Smooth muscle cell (in vitro differentiated cells): ENCODE measurements at regions not wholly inside any gene's neighbourhood (a gene's known extent, or its start where the extent isn't known, plus 50 kb on each side); places are given as distances from the start of the nearest gene placed in this dataset.

ENCODE experiments used
- DNase-seq: peaks from one replicate; lab custom pipeline; 2025; ENCODE audit not compliant: unreplicated experiment; lab: John Stamatoyannopoulos, UW
- H2AFZ ChIP-seq: fragments of 200-600 bp; sonication (generic); 2 replicates; pipeline ENCODE4 v1.6.0; 2016; ENCODE audit warnings: antibody characterized with exemption, low read depth, mild to moderate bottlenecking
- H3F3A ChIP-seq: fragments of 200-600 bp; sonication (generic); 2 replicates; pipeline ENCODE4 v1.6.0; 2017; ENCODE audit warnings: antibody characterized with exemption, low read depth
- H3K27ac ChIP-seq: fragments of 200-600 bp; sonication (generic); 2 replicates; pipeline ENCODE4 v1.5.1; 2016; ENCODE audit warnings: low read depth, mild to moderate bottlenecking
- H3K27me3 ChIP-seq: fragments of 200-600 bp; sonication (generic); 2 replicates; pipeline ENCODE4 v1.6.1; 2016; ENCODE audit warnings: low read depth, mild to moderate bottlenecking
- H3K36me3 ChIP-seq: fragments of 200-600 bp; sonication (generic); 2 replicates; pipeline ENCODE4 v1.5.1; 2016; ENCODE audit warnings: low read depth
- H3K4me1 ChIP-seq: fragments of 200-600 bp; sonication (generic); 2 replicates; pipeline ENCODE4 v1.5.1; 2016; ENCODE audit warnings: low read depth
- H3K4me2 ChIP-seq: fragments of 200-600 bp; sonication (generic); 2 replicates; pipeline ENCODE4 v1.6.0; 2016; ENCODE audit warnings: mild to moderate bottlenecking
- H3K4me3 ChIP-seq: fragments of 200-600 bp; sonication (generic); 2 replicates; pipeline ENCODE4 v1.5.1; 2016; ENCODE audit warnings: mild to moderate bottlenecking
- H3K79me2 ChIP-seq: fragments of 200-600 bp; sonication (generic); 2 replicates; pipeline ENCODE4 v1.6.0; 2016; ENCODE audit warnings: low read depth, mild to moderate bottlenecking
- H3K9ac ChIP-seq: fragments of 200-600 bp; sonication (generic); 2 replicates; pipeline ENCODE4 v1.6.0; 2016; ENCODE audit warnings: low read depth
- H3K9me3 ChIP-seq: fragments of 200-600 bp; sonication (generic); replicated peaks from 2 replicates; pipeline ENCODE4 v1.5.1; 2016; ENCODE audit warnings: low read depth
- H4K20me1 ChIP-seq: fragments of 200-600 bp; sonication (generic); 2 replicates; pipeline ENCODE4 v1.6.0; 2016; ENCODE audit warnings: low read depth
- WGBS: methylation state at CpG from one replicate; pipeline ENCODE4 v1.1.7; 2016; ENCODE audit warnings: low lambda C conversion rate; 5-methylcytosine and 5-hydroxymethylcytosine counted together
- TF ChIP-seq, protein P1 (sequence below): fragments of 200-600 bp; sonication (generic); IDR thresholded peaks from 2 replicates; pipeline ENCODE4 v1.5.1; 2017; ENCODE audit warnings: borderline replicate concordance, mild to moderate bottlenecking, antibody characterized with exemption; ENCODE audit not compliant: insufficient read depth, poor library complexity, severe bottlenecking

DNA sequence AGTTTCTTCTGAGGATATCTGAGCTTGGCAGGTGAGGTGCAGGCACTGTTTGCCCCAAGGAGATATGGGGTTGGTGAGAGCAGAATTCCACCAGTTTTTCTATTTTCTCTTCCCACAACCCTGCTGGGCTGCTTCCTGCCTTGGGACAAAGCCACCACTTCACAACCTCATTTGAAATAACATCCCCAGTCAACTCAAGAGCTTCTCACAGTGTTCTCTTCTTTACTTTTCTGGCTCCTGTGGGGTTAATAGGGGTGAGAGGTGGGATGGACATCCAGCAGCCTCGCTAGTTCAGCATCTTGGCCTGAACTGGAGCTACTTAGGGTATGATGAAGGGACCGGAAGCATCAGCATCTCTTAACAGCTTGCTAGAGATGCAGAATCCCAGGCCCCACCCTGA is 106.3 kb downstream of the SLC4A3 start:
- Histone ChIP-seq H4K20me1 (no peaks in the 10 kb centered on the region), H3K4me1 (peaks cover 9% of the 10 kb centered on the region), H3K4me2 (no peak overlapping the region), H3K36me3 (no peaks in the 10 kb centered on the region), H3K79me2 (no peaks in the 10 kb centered on the region), H3F3A (peaks cover 9% of the 10 kb centered on the region), H3K4me3 (no peak overlapping the region), H3K9ac (no peak overlapping the region), H3K27ac (no peak overlapping the region), H3K27me3 (peaks cover 6% of the 10 kb centered on the region), H2AFZ (no peak overlapping the region), H3K9me3 (no peaks in the 10 kb centered on the region)
- TF ChIP-seq, protein P1, sequence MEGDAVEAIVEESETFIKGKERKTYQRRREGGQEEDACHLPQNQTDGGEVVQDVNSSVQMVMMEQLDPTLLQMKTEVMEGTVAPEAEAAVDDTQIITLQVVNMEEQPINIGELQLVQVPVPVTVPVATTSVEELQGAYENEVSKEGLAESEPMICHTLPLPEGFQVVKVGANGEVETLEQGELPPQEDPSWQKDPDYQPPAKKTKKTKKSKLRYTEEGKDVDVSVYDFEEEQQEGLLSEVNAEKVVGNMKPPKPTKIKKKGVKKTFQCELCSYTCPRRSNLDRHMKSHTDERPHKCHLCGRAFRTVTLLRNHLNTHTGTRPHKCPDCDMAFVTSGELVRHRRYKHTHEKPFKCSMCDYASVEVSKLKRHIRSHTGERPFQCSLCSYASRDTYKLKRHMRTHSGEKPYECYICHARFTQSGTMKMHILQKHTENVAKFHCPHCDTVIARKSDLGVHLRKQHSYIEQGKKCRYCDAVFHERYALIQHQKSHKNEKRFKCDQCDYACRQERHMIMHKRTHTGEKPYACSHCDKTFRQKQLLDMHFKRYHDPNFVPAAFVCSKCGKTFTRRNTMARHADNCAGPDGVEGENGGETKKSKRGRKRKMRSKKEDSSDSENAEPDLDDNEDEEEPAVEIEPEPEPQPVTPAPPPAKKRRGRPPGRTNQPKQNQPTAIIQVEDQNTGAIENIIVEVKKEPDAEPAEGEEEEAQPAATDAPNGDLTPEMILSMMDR = no peak
- no peak for DNase-seq
- 88% methylated on average over 2 of the region's 2 CpGs for WGBS

GRCh38 chr2:219736209-219736608 is 108.8 kb downstream of the SLC4A3 start:
- Histone ChIP-seq H3K9ac (no peak overlapping the region), H3K4me1 (peaks cover 3% of the 10 kb centered on the region), H3K79me2 (no peaks in the 10 kb centered on the region), H4K20me1 (no peaks in the 10 kb centered on the region), H3K4me3 (no peak overlapping the region), H3K36me3 (no peaks in the 10 kb centered on the region), H3F3A (no peaks in the 10 kb centered on the region), H2AFZ (no peak overlapping the region), H3K9me3 (no peaks in the 10 kb centered on the region), H3K27me3 (peaks cover 9% of the 10 kb centered on the region), H3K4me2 (no peak overlapping the region), H3K27ac (no peak overlapping the region)
- no peak for DNase-seq
- TF ChIP-seq, protein P1 = peak; percentile 63
- 2% methylated on average over 3 of the region's 3 CpGs for WGBS

- TF ChIP-seq, protein P1 = peak; percentile 34
- H3K36me3 ChIP-seq = no peaks in the 10 kb centered on the region
- H3K4me1 ChIP-seq = peaks cover 3% of the 10 kb centered on the region
- 78% methylated on average over 4 of the region's 4 CpGs for WGBS
- no peak overlapping the region for H2AFZ ChIP-seq
- no peaks in the 10 kb centered on the region for H3K79me2 ChIP-seq
- no peaks in the 10 kb centered on the region for H3K9me3 ChIP-seq
- H3K4me3 ChIP-seq = no peak overlapping the region
- H3K4me2 ChIP-seq = no peak overlapping the region
- no peak overlapping the region for H3K27ac ChIP-seq
- H3F3A ChIP-seq = no peaks in the 10 kb centered on the region
- peaks cover 17% of the 10 kb centered on the region for H3K27me3 ChIP-seq
- DNase-seq = no peak
- no peak overlapping the region for H3K9ac ChIP-seq
- H4K20me1 ChIP-seq = no peaks in the 10 kb centered on the region
Observed at GRCh38 chr2:219737270-219737691, 109.9 kb downstream of the SLC4A3 start.

DNA sequence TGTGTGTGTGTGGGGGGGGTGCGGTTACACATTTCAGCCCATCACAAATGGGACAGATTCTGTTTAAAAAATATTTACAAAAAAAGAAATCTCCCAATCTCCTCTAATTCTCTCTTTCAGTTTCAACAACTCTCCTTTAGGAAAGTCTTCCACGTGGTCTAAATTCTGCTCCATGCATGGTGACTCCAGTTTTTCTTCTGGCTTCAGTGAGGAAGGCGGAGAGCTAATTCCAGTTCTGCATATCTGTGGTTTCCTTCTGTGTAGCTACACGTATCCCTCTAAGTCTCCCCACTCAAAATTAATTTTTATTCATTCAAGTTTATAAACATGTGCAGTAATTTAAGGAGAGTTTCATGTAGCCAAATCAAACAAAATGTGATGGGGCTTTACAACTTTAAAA is 111.6 kb downstream of the SLC4A3 start:
- no peaks in the 10 kb centered on the region for H3F3A ChIP-seq
- no peaks in the 10 kb centered on the region for H3K36me3 ChIP-seq
- H3K27me3 ChIP-seq = peaks cover 33% of the 10 kb centered on the region
- no peaks in the 10 kb centered on the region for H3K9me3 ChIP-seq
- no peak overlapping the region for H3K4me3 ChIP-seq
- H3K79me2 ChIP-seq = no peaks in the 10 kb centered on the region
- H3K4me2 ChIP-seq = no peak overlapping the region
- no peaks in the 10 kb centered on the region for H4K20me1 ChIP-seq
- WGBS = 34% methylated on average over 4 of the region's 4 CpGs
- DNase-seq = no peak
- H3K27ac ChIP-seq = no peak overlapping the region
- TF ChIP-seq, protein P1 = no peak
- peaks cover 4% of the 10 kb centered on the region for H3K4me1 ChIP-seq
- H2AFZ ChIP-seq = no peak overlapping the region
- no peak overlapping the region for H3K9ac ChIP-seq
